Liver (tissue), 3 donors: ENCODE measurements at regions not wholly inside any gene's neighbourhood (a gene's known extent, or its start where the extent isn't known, plus 50 kb on each side); places are given as distances from the start of the nearest gene placed in this dataset.
A peak's percentile ranks its signal among the peaks of the same experiment; 100 is the strongest.

Source experiments
- CTCF ChIP-seq: fragments of 150-350 bp; IDR thresholded peaks from 2 replicates; pipeline ENCODE4 v1.5.1; 2017; ENCODE audit warnings: improper control_type of control experiment, low read depth, low read length; ENCODE audit not compliant: missing input control
- EGR1 ChIP-seq, 2 donors: IDR thresholded peaks; 2 replicates each; pipeline ENCODE4 v1.6.1; 2016 to 2018; ENCODE audit warnings: antibody characterized with exemption in 2 of 2, low read depth in 2 of 2
- FOXA1 ChIP-seq: IDR thresholded peaks from 2 replicates; pipeline ENCODE4 v1.6.1; 2016; ENCODE audit warnings: antibody characterized with exemption
- HNF4A ChIP-seq, 2 donors: conservative IDR thresholded peaks; 2 replicates each; pipeline ENCODE4 v1.6.1; 2016; ENCODE audit warnings: antibody characterized with exemption in 2 of 2, mild to moderate bottlenecking in 2 of 2
- JUND ChIP-seq, 2 donors: IDR thresholded peaks; 2 replicates each; pipeline ENCODE4 v1.6.1; 2016; ENCODE audit warnings: antibody characterized with exemption in 2 of 2
- RAD21 ChIP-seq, 2 donors: IDR thresholded peaks; 2 replicates each; pipeline ENCODE4 v1.6.1; 2016; ENCODE audit warnings: antibody characterized with exemption in 2 of 2, mild to moderate bottlenecking in 2 of 2
- RXRA ChIP-seq, 2 donors: IDR thresholded peaks; 2 replicates each; pipeline ENCODE4 v1.6.1; 2017 to 2018; ENCODE audit warnings: antibody characterized with exemption in 2 of 2, mild to moderate bottlenecking in 1 of 2
- YY1 ChIP-seq: IDR thresholded peaks from 2 replicates; pipeline ENCODE4 v1.6.1; 2016; ENCODE audit warnings: antibody characterized with exemption, mild to moderate bottlenecking
- donor health status: healthy.
- donor health status: healthy.

- TF ChIP-seq CTCF (no peak), YY1 (no peak), EGR1 (IDR thresholded peaks at IDR 0.05; ENCODE audit: low read depth in 2 of 2) (no peak), JUND (IDR thresholded peaks at IDR 0.05) (no peak), FOXA1 (no peak), HNF4A (conservative IDR thresholded peaks at IDR 0.05) (no peak), RXRA (IDR thresholded peaks at IDR 0.05) (no peak), RAD21 (IDR thresholded peaks at IDR 0.05) (peak; percentile 65 to 67)
These were observed 177.9 kb downstream of the RPS24 start for GRCh38 chr10:78211561-78212051.
